HepG2 (cell line): ENCODE measurements at regions not wholly inside any gene's neighbourhood (a gene's known extent, or its start where the extent isn't known, plus 50 kb on each side); places are given as distances from the start of the nearest gene placed in this dataset.

Source experiments
- ATAC-seq: fragments of 200-7000 bp; cut with Tn5 transposase; 3 replicates; pipeline ENCODE4 v1.9.1; 2020; ENCODE audit warnings: mild to moderate bottlenecking, moderate library complexity
- BruUV-seq: library from RNA; stranded (reverse); fragments of 400-500 nt; replicated peaks from 2 replicates; lab custom pipeline; 2021; lab: Mats Ljungman, UMichigan
- CTCF ChIA-PET: fragments of 300-600 bp; formaldehyde crosslinking; extraction: SDS; loops from one replicate; lab custom pipeline; 2021; ENCODE audit warnings: low total read pairs, inconsistent platforms, low intra/inter-chr PET ratio; lab: Yijun Ruan, JAX
- POLR2A ChIA-PET: fragments of 350-600 bp; sonication (Branson Sonifier 250); formaldehyde crosslinking; loops from one replicate; lab custom pipeline; 2020; ENCODE audit warnings: antibody characterized with exemption, inconsistent platforms; lab: Yijun Ruan, JAX
- DNase-seq: peaks from one replicate; pipeline ENCODE4 v3.0.0-alpha.2; 2015; ENCODE audit warnings: low spot score
- FAIRE-seq: peaks from 3 replicates; lab custom pipeline; 2011; peaks lifted over from hg19 to GRCh38; lab: Jason Lieb, UNC
- H2AFZ ChIP-seq: one replicate; pipeline ENCODE4 v1.6.1; 2011; ENCODE audit warnings: low read length, inconsistent platforms
- H3K27ac ChIP-seq: fragments of 300-600 bp; 3 replicates; pipeline ENCODE4 v1.8.0; 2011; ENCODE audit warnings: mixed run types, mild to moderate bottlenecking, mixed read lengths, low read length, inconsistent platforms; ENCODE audit not compliant: insufficient read depth; ENCODE audit errors: extremely low read length
- H3K27me3 ChIP-seq, 2 experiments: fragments of 200-600 bp in 1 of 2; 2 replicates in 1 of 2; 3 replicates in 1 of 2; pipeline versions ENCODE4 v1.6.0 to v1.8.0; 2011; ENCODE audit warnings: low read length in 2 of 2, mild to moderate bottlenecking in 2 of 2, moderate library complexity in 2 of 2, inconsistent platforms in 1 of 2; ENCODE audit not compliant: insufficient read depth in 2 of 2, control insufficient read depth in 1 of 2
- H3K36me3 ChIP-seq, 2 experiments: fragments of 200-600 bp in 1 of 2; replicated peaks in 1 of 2; 2 replicates in 1 of 2; 3 replicates in 1 of 2; pipeline versions ENCODE4 v1.5.1 to v1.8.0; 2011; ENCODE audit warnings: low read length in 2 of 2, inconsistent platforms in 1 of 2; ENCODE audit not compliant: insufficient read depth in 2 of 2, control insufficient read depth in 1 of 2
- H3K4me1 ChIP-seq: 2 replicates; pipeline ENCODE4 v1.5.1; 2012; ENCODE audit warnings: low read length, inconsistent platforms; ENCODE audit not compliant: insufficient read depth
- H3K4me2 ChIP-seq: 2 replicates; pipeline ENCODE4 v1.6.0; 2011; ENCODE audit warnings: low read depth, low read length, inconsistent platforms
- H3K4me3 ChIP-seq, 3 experiments: fragments of 200-600 bp in 1 of 3; sonication (generic), shearing (Covaris generic) in 1 of 3; replicated peaks in 1 of 3; 2 replicates each; pipeline ENCODE4 v1.5.1; 2011 to 2016; ENCODE audit warnings: low read length in 3 of 3, inconsistent platforms in 2 of 3, low read depth in 2 of 3, mild to moderate bottlenecking in 2 of 3, control low read depth in 1 of 3, mixed read lengths in 1 of 3; ENCODE audit not compliant: insufficient read depth in 1 of 3
- H3K79me2 ChIP-seq: one replicate; pipeline ENCODE4 v1.6.1; 2011; ENCODE audit warnings: low read length, inconsistent platforms; ENCODE audit not compliant: insufficient read depth
- H3K9ac ChIP-seq: 2 replicates; pipeline ENCODE4 v1.6.0; 2011; ENCODE audit warnings: mild to moderate bottlenecking, low read depth, low read length, inconsistent platforms; ENCODE audit not compliant: insufficient read depth
- H3K9me3 ChIP-seq: 2 replicates; pipeline ENCODE4 v1.5.1; 2012; ENCODE audit warnings: mild to moderate bottlenecking, low read length
- H4K20me1 ChIP-seq: 2 replicates; pipeline ENCODE4 v1.6.0; 2011; ENCODE audit warnings: inconsistent platforms, mild to moderate bottlenecking, low read length, moderate library complexity; ENCODE audit not compliant: insufficient read depth
- BHLHE40 ChIP-seq: IDR thresholded peaks from 2 replicates; pipeline ENCODE4 v1.6.1; 2011; ENCODE audit warnings: low read length, improper control_type of control experiment
- JUN ChIP-seq: sonication (generic); formaldehyde crosslinking; IDR thresholded peaks from 2 replicates; pipeline ENCODE4 v1.4.0; 2020; ENCODE audit warnings: mild to moderate bottlenecking, missing genetic modification reagents
- POLR2A ChIP-seq, 2 experiments: IDR thresholded peaks; 2 replicates each; pipeline ENCODE4 v1.6.1; 2011; ENCODE audit warnings: low read depth in 2 of 2, low read length in 2 of 2, mild to moderate bottlenecking in 1 of 2, moderate library complexity in 1 of 2; ENCODE audit not compliant: insufficient read depth in 1 of 2
- SNAPC2 ChIP-seq: sonication (generic); formaldehyde crosslinking; IDR thresholded peaks from 2 replicates; pipeline ENCODE4 v1.8.1; 2022; ENCODE audit warnings: mild to moderate bottlenecking, missing genetic modification reagents
- TSC22D2 ChIP-seq: sonication (generic); formaldehyde crosslinking; IDR thresholded peaks from 2 replicates; pipeline ENCODE4 v1.5.1; 2020; ENCODE audit warnings: missing genetic modification reagents, mild to moderate bottlenecking, borderline replicate concordance
- ZFP41 ChIP-seq: sonication (generic); formaldehyde crosslinking; IDR thresholded peaks from 2 replicates; pipeline ENCODE4 v1.4.0; 2020; ENCODE audit warnings: mild to moderate bottlenecking, missing genetic modification reagents, borderline replicate concordance
- ZNF124 ChIP-seq: sonication (generic); formaldehyde crosslinking; IDR thresholded peaks from 2 replicates; pipeline ENCODE4 v1.4.0; 2020; ENCODE audit warnings: missing genetic modification reagents
- WGBS: methylation state at CpG from one replicate; pipeline ENCODE4 v1.1.6; 2017; ENCODE audit warnings: low lambda C conversion rate; 5-methylcytosine and 5-hydroxymethylcytosine counted together
- in situ Hi-C: cut with HindIII; loops from 2 replicates; pipeline ENCODE4 v1.10.0; 2017; ENCODE audit warnings: low pct_unique_long_range_greater_than_20kb; ENCODE audit not compliant: extremely low pct_ligation_motif_present
- intact Hi-C: fragments of 100-400 bp; cut with micrococcal nuclease; formaldehyde crosslinking; loops from one replicate; pipeline ENCODE4 v1.10.0; 2022; ENCODE audit not compliant: unreplicated experiment
- TF ChIP-seq, protein P1 (sequence below): sonication (generic); formaldehyde crosslinking; IDR thresholded peaks from 2 replicates; pipeline ENCODE4 v1.5.1; 2020; ENCODE audit warnings: missing genetic modification reagents, mild to moderate bottlenecking, borderline replicate concordance
- TF ChIP-seq, protein P2 (sequence below): sonication (generic); formaldehyde crosslinking; IDR thresholded peaks from 2 replicates; pipeline ENCODE4 v1.4.0; 2020; ENCODE audit warnings: missing genetic modification reagents

DNA sequence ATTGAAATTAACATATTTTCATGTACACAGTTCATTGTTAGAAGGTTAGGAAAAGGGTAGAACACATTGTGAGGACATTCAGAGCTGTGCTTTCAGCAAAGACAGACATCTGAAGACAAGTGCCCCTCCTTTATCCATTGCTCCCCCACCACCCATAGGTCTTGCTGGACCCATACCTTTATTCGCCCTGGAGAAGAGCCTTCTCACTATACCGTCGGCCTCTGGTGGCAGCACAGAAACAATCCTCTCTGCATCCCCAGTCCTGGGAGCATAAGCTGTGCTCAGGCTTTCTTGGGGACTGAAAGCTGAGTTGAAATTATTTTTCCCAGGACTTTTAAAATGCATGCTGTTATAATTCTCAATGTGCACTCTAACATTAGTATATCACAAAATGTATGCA lies 372.3 kb downstream of the EPHA7 start:
- FAIRE-seq = no peak
- CTCF ChIA-PET = no interaction called here
- no peaks in the 10 kb centered on the region for H3K79me2 ChIP-seq
- H3K9ac ChIP-seq = no peak overlapping the region
- no peaks in the 10 kb centered on the region for H3K9me3 ChIP-seq
- H3K4me3 ChIP-seq = no peak overlapping the region
- TF ChIP-seq BHLHE40 (no peak), ZFP41 (CRISPR knock-in tag) (no peak), JUN (no peak), TSC22D2 (CRISPR knock-in tag) (no peak), POLR2A (IDR thresholded peaks at IDR 0.05; ENCODE audit: insufficient read depth in 1 of 2, low read depth in 2 of 2, low read length in 2 of 2) (no peak), ZNF124 (no peak)
- TF ChIP-seq, protein P1, sequence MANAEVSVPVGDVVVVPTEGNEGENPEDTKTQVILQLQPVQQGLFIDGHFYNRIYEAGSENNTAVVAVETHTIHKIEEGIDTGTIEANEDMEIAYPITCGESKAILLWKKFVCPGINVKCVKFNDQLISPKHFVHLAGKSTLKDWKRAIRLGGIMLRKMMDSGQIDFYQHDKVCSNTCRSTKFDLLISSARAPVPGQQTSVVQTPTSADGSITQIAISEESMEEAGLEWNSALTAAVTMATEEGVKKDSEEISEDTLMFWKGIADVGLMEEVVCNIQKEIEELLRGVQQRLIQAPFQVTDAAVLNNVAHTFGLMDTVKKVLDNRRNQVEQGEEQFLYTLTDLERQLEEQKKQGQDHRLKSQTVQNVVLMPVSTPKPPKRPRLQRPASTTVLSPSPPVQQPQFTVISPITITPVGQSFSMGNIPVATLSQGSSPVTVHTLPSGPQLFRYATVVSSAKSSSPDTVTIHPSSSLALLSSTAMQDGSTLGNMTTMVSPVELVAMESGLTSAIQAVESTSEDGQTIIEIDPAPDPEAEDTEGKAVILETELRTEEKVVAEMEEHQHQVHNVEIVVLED (CRISPR knock-in tag) = no peak
- no peaks in the 10 kb centered on the region for H4K20me1 ChIP-seq
- POLR2A ChIA-PET = no interaction called here
- H3K27ac ChIP-seq = no peak overlapping the region
- ATAC-seq = no peak
- WGBS = 0% methylated on average over 3 of the region's 3 CpGs
- no peaks in the 10 kb centered on the region for H3K27me3 ChIP-seq
- H3K36me3 ChIP-seq = no peaks in the 10 kb centered on the region
- H2AFZ ChIP-seq = no peak overlapping the region
- no peak for DNase-seq
- intact Hi-C loops (no loop called here), in situ Hi-C loops (no loop called here)
- no peak overlapping the region for H3K4me2 ChIP-seq
- no TSS peak for BruUV-seq
- no peaks in the 10 kb centered on the region for H3K4me1 ChIP-seq

DNA sequence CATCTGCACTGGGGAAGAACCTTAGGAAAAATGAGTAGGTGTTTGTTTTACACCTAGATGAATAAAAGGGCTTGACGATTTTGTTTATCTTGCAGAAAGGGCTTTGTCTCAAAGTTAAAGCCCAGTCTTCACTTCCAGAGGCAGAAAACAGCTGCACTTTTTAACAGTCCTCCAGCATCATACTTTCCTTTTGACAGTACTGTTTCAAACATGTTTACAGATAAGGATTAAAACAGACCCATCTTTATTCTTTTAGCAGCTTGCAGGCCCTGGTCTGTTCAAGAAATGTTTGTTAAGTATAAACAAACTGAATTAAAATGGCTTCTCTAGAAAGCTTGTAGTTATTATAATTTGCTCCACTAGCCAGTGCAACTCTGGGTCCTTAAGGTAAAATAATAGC lies 374.2 kb downstream of the EPHA7 start:
- H3K9ac ChIP-seq = no peak overlapping the region
- BruUV-seq = no TSS peak
- H3K4me3 ChIP-seq = no peak overlapping the region
- H3K4me1 ChIP-seq = no peaks in the 10 kb centered on the region
- H3K9me3 ChIP-seq = no peaks in the 10 kb centered on the region
- ATAC-seq = no peak
- H3K27ac ChIP-seq = no peak overlapping the region
- intact Hi-C loops (no loop called here), in situ Hi-C loops (no loop called here)
- no peak overlapping the region for H2AFZ ChIP-seq
- no peak for FAIRE-seq
- ChIA-PET CTCF (no interaction called here), POLR2A (no interaction called here)
- no peak for DNase-seq
- no peaks in the 10 kb centered on the region for H3K27me3 ChIP-seq
- TF ChIP-seq, protein P2, sequence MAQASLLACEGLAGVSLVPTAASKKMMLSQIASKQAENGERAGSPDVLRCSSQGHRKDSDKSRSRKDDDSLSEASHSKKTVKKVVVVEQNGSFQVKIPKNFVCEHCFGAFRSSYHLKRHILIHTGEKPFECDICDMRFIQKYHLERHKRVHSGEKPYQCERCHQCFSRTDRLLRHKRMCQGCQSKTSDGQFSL = no peak
- TF ChIP-seq SNAPC2 (CRISPR knock-in tag) = no peak
- WGBS = 0% methylated on average over 1 of the region's 1 CpG
- H3K36me3 ChIP-seq = no peaks in the 10 kb centered on the region
- no peaks in the 10 kb centered on the region for H4K20me1 ChIP-seq
- H3K79me2 ChIP-seq = no peaks in the 10 kb centered on the region
- no peak overlapping the region for H3K4me2 ChIP-seq
